OCI-LY1 (cell line): ENCODE measurements at regions not wholly inside any gene's neighbourhood (a gene's known extent, or its start where the extent isn't known, plus 50 kb on each side); places are given as distances from the start of the nearest gene placed in this dataset.

Experiments used
- CTCF ChIP-seq: fragments of 200-600 bp; sonication (generic), shearing (Covaris generic); IDR thresholded peaks from 2 replicates; pipeline ENCODE4 v1.5.1; 2017; ENCODE audit warnings: mild to moderate bottlenecking, antibody characterized with exemption, low read length, moderate library complexity, mixed read lengths
- EZH2 ChIP-seq: fragments of 200-600 bp; sonication (generic), shearing (Covaris generic); IDR thresholded peaks from 2 replicates; pipeline ENCODE4 v1.8.0; 2017; ENCODE audit warnings: borderline replicate concordance, mixed run types, mild to moderate bottlenecking, antibody characterized with exemption, low read length, moderate library complexity, mixed read lengths

- no peak for TF ChIP-seq CTCF
- no peak for TF ChIP-seq EZH2
Measured at GRCh38 chr16:51067352-51067751, 83.7 kb downstream of the SALL1 start.
